Liver (tissue), 8 donors: ENCODE measurements at regions not wholly inside any gene's neighbourhood (a gene's known extent, or its start where the extent isn't known, plus 50 kb on each side); places are given as distances from the start of the nearest gene placed in this dataset.

ENCODE experiments used
- DNase-seq: peaks from one replicate; pipeline ENCODE4 v3.0.0-alpha.2; 2017; ENCODE audit warnings: low spot score
- H3K27ac ChIP-seq, 2 donors: one replicate each; pipeline ENCODE4 v1.7.0; 2013; ENCODE audit warnings: inconsistent platforms in 2 of 2, low read length in 2 of 2, control low read depth in 1 of 2, low read depth in 1 of 2, mild to moderate bottlenecking in 1 of 2
- H3K27me3 ChIP-seq, 4 donors: one replicate each; pipeline versions ENCODE4 v1.6.1 to v1.7.0; 2013; ENCODE audit warnings: low read length in 3 of 4, inconsistent platforms in 1 of 4, mild to moderate bottlenecking in 1 of 4, moderate library complexity in 1 of 4; ENCODE audit not compliant: control insufficient read depth in 4 of 4, insufficient read depth in 4 of 4
- H3K36me3 ChIP-seq, 4 donors: one replicate each; pipeline versions ENCODE4 v1.6.1 to v1.7.0; 2013; ENCODE audit warnings: low read length in 3 of 4, mild to moderate bottlenecking in 3 of 4, low read depth in 1 of 4, moderate library complexity in 1 of 4; ENCODE audit not compliant: control insufficient read depth in 4 of 4, insufficient read depth in 3 of 4
- H3K4me1 ChIP-seq, 4 donors: one replicate each; pipeline versions ENCODE4 v1.6.1 to v1.7.0; 2013; ENCODE audit warnings: low read length in 3 of 4, mild to moderate bottlenecking in 3 of 4, moderate library complexity in 1 of 4; ENCODE audit not compliant: control insufficient read depth in 4 of 4, insufficient read depth in 4 of 4
- H3K4me3 ChIP-seq, 3 donors: one replicate each; pipeline versions ENCODE4 v1.6.1 to v1.7.0; 2013; ENCODE audit warnings: low read length in 3 of 3, control low read depth in 1 of 3, low read depth in 1 of 3, mild to moderate bottlenecking in 1 of 3
- H3K9ac ChIP-seq, 2 donors: one replicate each; pipeline ENCODE4 v1.7.0; 2013; ENCODE audit warnings: low read length in 2 of 2, mild to moderate bottlenecking in 2 of 2, moderate library complexity in 2 of 2, control low read depth in 1 of 2, low read depth in 1 of 2
- H3K9me3 ChIP-seq, 4 donors: one replicate each; pipeline versions ENCODE4 v1.6.1 to v1.7.0; 2013; ENCODE audit warnings: low read length in 3 of 4; ENCODE audit not compliant: control insufficient read depth in 4 of 4
- ATF3 ChIP-seq: IDR thresholded peaks from 2 replicates; pipeline ENCODE4 v1.6.1; 2016; ENCODE audit warnings: antibody characterized with exemption
- CTCF ChIP-seq: fragments of 150-350 bp; IDR thresholded peaks from 2 replicates; pipeline ENCODE4 v1.5.1; 2017; ENCODE audit warnings: improper control_type of control experiment, low read depth, low read length; ENCODE audit not compliant: missing input control
- EGR1 ChIP-seq, 2 donors: IDR thresholded peaks; 2 replicates each; pipeline ENCODE4 v1.6.1; 2016 to 2018; ENCODE audit warnings: antibody characterized with exemption in 2 of 2, low read depth in 2 of 2
- FOXA1 ChIP-seq: IDR thresholded peaks from 2 replicates; pipeline ENCODE4 v1.6.1; 2016; ENCODE audit warnings: antibody characterized with exemption
- FOXA2 ChIP-seq: IDR thresholded peaks from 2 replicates; pipeline ENCODE4 v1.6.1; 2016; ENCODE audit warnings: antibody characterized with exemption
- GABPA ChIP-seq, 2 donors: IDR thresholded peaks in 1 of 2; conservative IDR thresholded peaks in 1 of 2; 2 replicates each; pipeline ENCODE4 v1.6.1; 2016; ENCODE audit warnings: antibody characterized with exemption in 2 of 2, mild to moderate bottlenecking in 1 of 2, moderate library complexity in 1 of 2
- HNF4A ChIP-seq, 2 donors: conservative IDR thresholded peaks; 2 replicates each; pipeline ENCODE4 v1.6.1; 2016; ENCODE audit warnings: antibody characterized with exemption in 2 of 2, mild to moderate bottlenecking in 2 of 2
- HNF4G ChIP-seq: IDR thresholded peaks from 2 replicates; pipeline ENCODE4 v1.6.1; 2016; ENCODE audit warnings: antibody characterized with exemption
- JUND ChIP-seq, 2 donors: IDR thresholded peaks; 2 replicates each; pipeline ENCODE4 v1.6.1; 2016; ENCODE audit warnings: antibody characterized with exemption in 2 of 2
- MAX ChIP-seq: IDR thresholded peaks from 2 replicates; pipeline ENCODE4 v1.6.1; 2016; ENCODE audit warnings: antibody characterized with exemption
- NR2F2 ChIP-seq: IDR thresholded peaks from 2 replicates; pipeline ENCODE4 v1.6.1; 2016; ENCODE audit warnings: antibody characterized with exemption
- RAD21 ChIP-seq, 2 donors: IDR thresholded peaks; 2 replicates each; pipeline ENCODE4 v1.6.1; 2016; ENCODE audit warnings: antibody characterized with exemption in 2 of 2, mild to moderate bottlenecking in 2 of 2
- REST ChIP-seq: IDR thresholded peaks from 2 replicates; pipeline ENCODE4 v1.6.1; 2016; ENCODE audit warnings: antibody characterized with exemption, mild to moderate bottlenecking
- RXRA ChIP-seq, 2 donors: IDR thresholded peaks; 2 replicates each; pipeline ENCODE4 v1.6.1; 2017 to 2018; ENCODE audit warnings: antibody characterized with exemption in 2 of 2, mild to moderate bottlenecking in 1 of 2
- SP1 ChIP-seq: IDR thresholded peaks from 2 replicates; pipeline ENCODE4 v1.6.1; 2018; ENCODE audit warnings: antibody characterized with exemption, mild to moderate bottlenecking
- TAF1 ChIP-seq: conservative IDR thresholded peaks from 2 replicates; pipeline ENCODE4 v1.6.1; 2016; ENCODE audit warnings: antibody characterized with exemption, mild to moderate bottlenecking
- YY1 ChIP-seq: IDR thresholded peaks from 2 replicates; pipeline ENCODE4 v1.6.1; 2016; ENCODE audit warnings: antibody characterized with exemption, mild to moderate bottlenecking
- ZBTB33 ChIP-seq: IDR thresholded peaks from 2 replicates; pipeline ENCODE4 v1.6.1; 2016; ENCODE audit warnings: antibody characterized with exemption
- WGBS: extraction: QIAGEN DNeasy Blood & Tissue Kit; methylation state at CpG from one replicate; pipeline ENCODE4 v1.1.7; 2013; 5-methylcytosine and 5-hydroxymethylcytosine counted together
- donor health status: healthy.
- donor health status: healthy.
- donor health status: healthy.
- donor health status: healthy.
- donor health status: healthy.

GRCh38 chr4:35982318-35982717, 262.0 kb downstream of the ARAP2 start:
- H3K4me1 ChIP-seq: no peaks in the 10 kb centered on the region
- H3K27me3 ChIP-seq: no peaks in the 10 kb centered on the region
- WGBS: 98% methylated on average over 1 of the region's 1 CpG
- no peak overlapping the region for H3K27ac ChIP-seq
- no peaks in the 10 kb centered on the region for H3K9me3 ChIP-seq
- no peak overlapping the region for H3K4me3 ChIP-seq
- H3K9ac ChIP-seq: no peak overlapping the region
- H3K36me3 ChIP-seq: no peaks in the 10 kb centered on the region
- no peak for TF ChIP-seq HNF4A (conservative IDR thresholded peaks at IDR 0.05)
- no peak for TF ChIP-seq EGR1 (IDR thresholded peaks at IDR 0.05; ENCODE audit: low read depth in 2 of 2)
- no peak for TF ChIP-seq FOXA2
- no peak for TF ChIP-seq REST
- TF ChIP-seq GABPA (IDR thresholded peaks at IDR 0.05 in 1 of 2, conservative IDR thresholded peaks at IDR 0.05 in 1 of 2): no peak
- no peak for DNase-seq

GRCh38 chr4:35986537-35986936, 257.8 kb downstream of the ARAP2 start:
- no peak overlapping the region for H3K4me3 ChIP-seq
- TF ChIP-seq ATF3 (no peak), SP1 (no peak), FOXA2 (no peak), GABPA (IDR thresholded peaks at IDR 0.05 in 1 of 2, conservative IDR thresholded peaks at IDR 0.05 in 1 of 2) (no peak), RAD21 (IDR thresholded peaks at IDR 0.05) (no peak), CTCF (no peak), YY1 (no peak), REST (no peak), NR2F2 (no peak), TAF1 (no peak), MAX (no peak), HNF4G (no peak), EGR1 (IDR thresholded peaks at IDR 0.05; ENCODE audit: low read depth in 2 of 2) (no peak), JUND (IDR thresholded peaks at IDR 0.05) (no peak), HNF4A (conservative IDR thresholded peaks at IDR 0.05) (no peak), RXRA (IDR thresholded peaks at IDR 0.05) (no peak), ZBTB33 (no peak), FOXA1 (no peak)
- H3K9ac ChIP-seq: no peak overlapping the region
- H3K27ac ChIP-seq: no peak overlapping the region
- H3K27me3 ChIP-seq: no peaks in the 10 kb centered on the region
- H3K36me3 ChIP-seq: no peaks in the 10 kb centered on the region
- H3K9me3 ChIP-seq: peaks cover 0 to 6% (median 0%) of the 10 kb centered on the region in 4 donors
- no peaks in the 10 kb centered on the region for H3K4me1 ChIP-seq
- no peak for DNase-seq
- WGBS: 82% methylated on average over 1 of the region's 1 CpG
